HCT116 (cell line): ENCODE measurements at regions not wholly inside any gene's neighbourhood (a gene's known extent, or its start where the extent isn't known, plus 50 kb on each side); places are given as distances from the start of the nearest gene placed in this dataset.

Experiments used
- ATAC-seq: fragments of 200-7000 bp; cut with Tn5 transposase; 2 replicates; pipeline ENCODE4 v1.9.1; 2020; ENCODE audit warnings: mild to moderate bottlenecking, moderate library complexity
- BruUV-seq: library from RNA; stranded (reverse); fragments of 400-500 nt; replicated peaks from 2 replicates; lab custom pipeline; 2021; lab: Mats Ljungman, UMichigan
- CTCF ChIA-PET: fragments of 300-600 bp; sonication (Branson Sonifier 250); formaldehyde crosslinking; loops from one replicate; lab custom pipeline; 2021; ENCODE audit warnings: antibody characterized with exemption; lab: Charles Lee
- POLR2A ChIA-PET: fragments of 300-600, 350-600 bp; sonication (Branson Sonifier 250); formaldehyde crosslinking; loops from one replicate; lab custom pipeline; 2021; ENCODE audit warnings: antibody characterized with exemption; lab: Charles Lee
- RAD21 ChIA-PET, 2 experiments: fragments of 300-600 bp; sonication (Branson Sonifier 250); formaldehyde crosslinking; loops; one replicate each; lab custom pipeline; 2023; ENCODE audit warnings: low total read pairs in 2 of 2; ENCODE audit not compliant: uncharacterized antibody in 2 of 2, unreplicated experiment in 2 of 2, low non-redundant PET in 1 of 2; lab: Charles Lee
- DNase-seq: peaks from one replicate; pipeline ENCODE4 v3.0.0-alpha.2; 2010; ENCODE audit warnings: low read depth, low spot score
- H2AFZ ChIP-seq: fragments of 200-600 bp; shearing (Covaris generic), sonication (generic); 2 replicates; pipeline ENCODE4 v1.6.1; 2017; ENCODE audit warnings: low read depth, mixed run types, mixed read lengths, antibody characterized with exemption, low read length; ENCODE audit not compliant: poor library complexity, severe bottlenecking
- H3K27ac ChIP-seq: 2 replicates; pipeline ENCODE4 v1.5.1; 2012; ENCODE audit warnings: low read depth, low read length
- H3K27me3 ChIP-seq: fragments of 200-600 bp; sonication (generic); 2 replicates; pipeline ENCODE4 v1.6.1; 2016; ENCODE audit warnings: mixed run types, low read length, mixed read lengths; ENCODE audit not compliant: insufficient read depth
- H3K36me3 ChIP-seq, 2 experiments: fragments of 200-500 bp in 1 of 2; fragments of 200-600 bp in 1 of 2; sonication (Bioruptor generic) in 1 of 2; sonication (generic) in 1 of 2; 2 replicates each; pipeline versions ENCODE4 v1.5.1 to v1.6.1; 2014 to 2016; ENCODE audit warnings: low read length in 2 of 2, inconsistent platforms in 1 of 2, mixed read lengths in 1 of 2, mixed run types in 1 of 2; ENCODE audit not compliant: insufficient read depth in 2 of 2, control insufficient read depth in 1 of 2
- H3K4me1 ChIP-seq, 2 experiments: fragments of 200-600 bp in 1 of 2; sonication (generic) in 1 of 2; 2 replicates each; pipeline versions ENCODE4 v1.5.1 to v1.6.1; 2012 to 2017; ENCODE audit warnings: low read length in 2 of 2, inconsistent platforms in 1 of 2, mild to moderate bottlenecking in 1 of 2, mixed read lengths in 1 of 2, mixed run types in 1 of 2, moderate library complexity in 1 of 2; ENCODE audit not compliant: insufficient read depth in 2 of 2, control insufficient read depth in 1 of 2
- H3K4me2 ChIP-seq: fragments of 200-600 bp; sonication (generic); 2 replicates; pipeline ENCODE4 v1.6.1; 2017; ENCODE audit warnings: mixed run types, low read length, mixed read lengths
- H3K4me3 ChIP-seq, 2 experiments: fragments of 200-600 bp in 1 of 2; sonication (generic) in 1 of 2; replicated peaks in 1 of 2; 2 replicates each; pipeline ENCODE4 v1.5.1; 2011 to 2016; ENCODE audit warnings: low read length in 2 of 2, control low read depth in 1 of 2, low read depth in 1 of 2, mild to moderate bottlenecking in 1 of 2, mixed read lengths in 1 of 2, mixed run types in 1 of 2
- H3K79me2 ChIP-seq: fragments of 200-600 bp; sonication (generic); 2 replicates; pipeline ENCODE4 v1.6.1; 2017; ENCODE audit warnings: mild to moderate bottlenecking, mixed run types, low read length, moderate library complexity, mixed read lengths; ENCODE audit not compliant: insufficient read depth
- H3K9ac ChIP-seq: fragments of 200-600 bp; sonication (generic); 2 replicates; pipeline ENCODE4 v1.6.1; 2016; ENCODE audit warnings: low read length, mixed read lengths
- H3K9me2 ChIP-seq: fragments of 200-600 bp; sonication (generic), shearing (Covaris generic); 2 replicates; pipeline ENCODE4 v1.6.1; 2017; ENCODE audit warnings: mixed run types, mild to moderate bottlenecking, moderate library complexity; ENCODE audit not compliant: insufficient read depth
- H3K9me3 ChIP-seq, 2 experiments: fragments of 200-500 bp in 1 of 2; fragments of 200-600 bp in 1 of 2; sonication (Bioruptor generic) in 1 of 2; sonication (generic) in 1 of 2; 2 replicates each; pipeline ENCODE4 v1.6.1; 2014 to 2017; ENCODE audit warnings: low read length in 2 of 2, mixed read lengths in 2 of 2, inconsistent platforms in 1 of 2, low read depth in 1 of 2, mild to moderate bottlenecking in 1 of 2, mixed run types in 1 of 2, moderate library complexity in 1 of 2; ENCODE audit not compliant: control insufficient read depth in 1 of 2, insufficient read depth in 1 of 2
- H4K20me1 ChIP-seq: fragments of 200-600 bp; sonication (generic), shearing (Covaris generic); 2 replicates; pipeline ENCODE4 v1.6.1; 2017; ENCODE audit warnings: mixed run types, mild to moderate bottlenecking, moderate library complexity; ENCODE audit not compliant: insufficient read depth
- EGR1 ChIP-seq: IDR thresholded peaks from 2 replicates; pipeline ENCODE4 v1.6.1; 2012; ENCODE audit warnings: low read depth
- ELF1 ChIP-seq: IDR thresholded peaks from 2 replicates; pipeline ENCODE4 v1.6.1; 2012; ENCODE audit warnings: low read depth, borderline replicate concordance
- EZH2phosphoT487 ChIP-seq: fragments of 200-600 bp; IDR thresholded peaks from 2 replicates; pipeline ENCODE4 v1.6.1; 2018; ENCODE audit warnings: antibody characterized with exemption, borderline replicate concordance
- FOSL1 ChIP-seq: IDR thresholded peaks from 2 replicates; pipeline ENCODE4 v1.6.1; 2012; ENCODE audit warnings: low read depth
- JUND ChIP-seq: IDR thresholded peaks from 2 replicates; pipeline ENCODE4 v1.6.1; 2012
- POLR2A ChIP-seq: IDR thresholded peaks from 2 replicates; pipeline ENCODE4 v1.7.0; 2011; ENCODE audit warnings: borderline replicate concordance; ENCODE audit not compliant: insufficient read depth, insufficient read length; ENCODE audit errors: extremely low read depth
- POLR2AphosphoS5 ChIP-seq: IDR thresholded peaks from 2 replicates; pipeline ENCODE4 v1.6.1; 2011; ENCODE audit warnings: mild to moderate bottlenecking, low read depth, low read length, moderate library complexity
- RAD21 ChIP-seq: IDR thresholded peaks from 2 replicates; pipeline ENCODE4 v1.6.1; 2012; ENCODE audit warnings: low read depth, mild to moderate bottlenecking
- SIN3A ChIP-seq: IDR thresholded peaks from 2 replicates; pipeline ENCODE4 v1.6.1; 2012; ENCODE audit warnings: low read depth
- SP1 ChIP-seq: IDR thresholded peaks from 2 replicates; pipeline ENCODE4 v1.6.1; 2012; ENCODE audit warnings: low read depth
- SRF ChIP-seq: IDR thresholded peaks from 2 replicates; pipeline ENCODE4 v1.6.1; 2012; ENCODE audit warnings: low read depth
- TCF7L2 ChIP-seq: IDR thresholded peaks from 2 replicates; pipeline ENCODE4 v1.7.0; 2011; ENCODE audit warnings: borderline replicate concordance, inconsistent platforms; ENCODE audit not compliant: insufficient read depth, insufficient read length; ENCODE audit errors: extremely low read depth
- YY1 ChIP-seq: IDR thresholded peaks from 2 replicates; pipeline ENCODE4 v1.6.1; 2011; ENCODE audit warnings: low read length, low read depth, moderate library complexity, mild to moderate bottlenecking; ENCODE audit not compliant: insufficient replicate concordance; ENCODE audit errors: extremely low read depth
- ZFX ChIP-seq: fragments of 450-650 bp; IDR thresholded peaks from 2 replicates; pipeline ENCODE4 v1.6.1; 2017
- intact Hi-C: fragments of 100-400 bp; cut with micrococcal nuclease; formaldehyde crosslinking; loops from 2 replicates; pipeline ENCODE4 v1.10.0; 2022
- TF ChIP-seq, protein P1 (sequence below), 3 experiments: fragments of 200-600 bp in 1 of 3; sonication (generic) in 1 of 3; IDR thresholded peaks in 2 of 3; conservative IDR thresholded peaks in 1 of 3; 2 replicates each; pipeline ENCODE4 v1.5.1; 2012 to 2017; ENCODE audit warnings: low read depth in 2 of 3, low read length in 2 of 3, antibody characterized with exemption in 1 of 3, borderline replicate concordance in 1 of 3, control low read depth in 1 of 3, mild to moderate bottlenecking in 1 of 3, mixed read lengths in 1 of 3, mixed run types in 1 of 3, moderate library complexity in 1 of 3; ENCODE audit not compliant: insufficient read depth in 1 of 3
- TF ChIP-seq, protein P2 (sequence below): IDR thresholded peaks from 2 replicates; pipeline ENCODE4 v1.6.1; 2011; ENCODE audit warnings: mild to moderate bottlenecking, low read length, moderate library complexity; ENCODE audit not compliant: insufficient replicate concordance; ENCODE audit errors: extremely low read depth
- TF ChIP-seq, protein P3 (sequence below): IDR thresholded peaks from 2 replicates; pipeline ENCODE4 v1.6.1; 2012

DNA sequence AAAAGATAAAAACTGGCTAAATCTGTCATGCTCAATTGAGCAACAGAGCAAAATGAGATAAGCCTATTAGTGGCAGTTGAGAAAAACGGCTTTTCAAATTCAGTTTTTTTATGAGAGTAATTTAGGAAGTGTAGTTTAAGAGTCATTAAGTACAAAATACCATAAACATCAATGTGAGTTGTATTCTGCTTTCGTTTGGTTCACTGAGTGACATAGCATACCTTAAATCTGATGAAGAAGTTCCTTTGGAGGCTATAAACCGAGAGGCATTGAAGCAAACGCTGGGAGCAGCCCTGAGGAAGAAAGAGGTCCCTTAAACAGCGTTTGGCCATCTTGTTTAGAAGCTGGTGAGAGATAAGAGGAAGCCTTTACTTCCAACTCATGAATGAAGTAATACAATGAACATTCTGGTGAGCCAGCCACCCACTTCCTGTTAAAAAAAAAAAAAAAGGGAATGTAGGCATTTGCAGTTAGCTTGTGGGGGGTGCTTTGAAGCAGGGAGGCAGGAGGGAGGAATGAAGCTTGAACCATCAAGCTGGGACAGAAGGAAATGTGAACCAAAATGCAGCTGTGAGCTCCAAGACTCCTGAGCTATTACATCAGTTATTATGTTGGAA lies 132.3 kb downstream of the ZNF330 start (continued):
- TF ChIP-seq, protein P1, sequence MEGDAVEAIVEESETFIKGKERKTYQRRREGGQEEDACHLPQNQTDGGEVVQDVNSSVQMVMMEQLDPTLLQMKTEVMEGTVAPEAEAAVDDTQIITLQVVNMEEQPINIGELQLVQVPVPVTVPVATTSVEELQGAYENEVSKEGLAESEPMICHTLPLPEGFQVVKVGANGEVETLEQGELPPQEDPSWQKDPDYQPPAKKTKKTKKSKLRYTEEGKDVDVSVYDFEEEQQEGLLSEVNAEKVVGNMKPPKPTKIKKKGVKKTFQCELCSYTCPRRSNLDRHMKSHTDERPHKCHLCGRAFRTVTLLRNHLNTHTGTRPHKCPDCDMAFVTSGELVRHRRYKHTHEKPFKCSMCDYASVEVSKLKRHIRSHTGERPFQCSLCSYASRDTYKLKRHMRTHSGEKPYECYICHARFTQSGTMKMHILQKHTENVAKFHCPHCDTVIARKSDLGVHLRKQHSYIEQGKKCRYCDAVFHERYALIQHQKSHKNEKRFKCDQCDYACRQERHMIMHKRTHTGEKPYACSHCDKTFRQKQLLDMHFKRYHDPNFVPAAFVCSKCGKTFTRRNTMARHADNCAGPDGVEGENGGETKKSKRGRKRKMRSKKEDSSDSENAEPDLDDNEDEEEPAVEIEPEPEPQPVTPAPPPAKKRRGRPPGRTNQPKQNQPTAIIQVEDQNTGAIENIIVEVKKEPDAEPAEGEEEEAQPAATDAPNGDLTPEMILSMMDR (IDR thresholded peaks at IDR 0.05 in 2 of 3, conservative IDR thresholded peaks at IDR 0.05 in 1 of 3; ENCODE audit: borderline replicate concordance in 1 of 3, insufficient read depth in 1 of 3, low read depth in 2 of 3, low read length in 2 of 3) = no peak
- no peak for TF ChIP-seq POLR2A
- TF ChIP-seq ZFX = no peak
- TF ChIP-seq EGR1 = no peak
- TF ChIP-seq RAD21 = no peak
- TF ChIP-seq YY1 = no peak

DNA sequence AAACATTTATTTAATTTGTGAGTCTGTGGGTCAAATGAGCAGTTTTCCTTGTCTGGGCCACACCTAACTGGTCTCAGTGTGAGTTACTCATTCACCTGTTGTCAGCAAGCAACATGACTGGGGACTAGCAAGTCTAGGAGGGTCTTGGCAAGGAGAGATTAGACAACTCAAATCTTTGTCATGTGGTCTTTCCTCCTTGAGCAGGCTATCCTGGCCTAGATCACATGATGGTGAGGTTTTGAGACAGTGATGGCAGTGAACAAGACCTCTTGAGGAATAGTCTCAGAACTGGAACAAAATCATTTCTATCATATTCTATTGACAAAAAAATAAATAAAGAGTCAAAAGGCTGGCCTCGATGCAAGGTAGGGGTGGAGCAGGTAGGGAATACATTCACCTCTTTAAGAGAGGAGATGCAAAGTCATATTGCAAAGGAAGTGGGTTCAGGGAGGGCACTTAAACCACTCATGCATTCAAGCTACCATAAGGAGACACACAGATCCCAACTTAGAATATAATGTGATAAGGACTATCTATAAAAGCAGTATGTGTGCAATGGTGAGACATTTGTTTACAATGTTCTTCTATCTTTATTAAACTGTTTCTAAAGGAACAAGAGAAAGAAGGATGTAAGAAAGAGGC lies 135.7 kb downstream of the ZNF330 start:
- no peak overlapping the region for H3K9ac ChIP-seq
- no peak overlapping the region for H3K4me2 ChIP-seq
- H3K9me3 ChIP-seq = no peaks in the 10 kb centered on the region
- no peak overlapping the region for H3K27ac ChIP-seq
- RAD21 ChIA-PET = interaction anchor here in 1 of 2 experiments (0.6 kb wide), 1 partner anchor 117 kb away, joined by 3 read pairs; no protein-coding TSS in a partner anchor
- no peaks in the 10 kb centered on the region for H3K4me1 ChIP-seq
- TF ChIP-seq SP1 = no peak
- no peak for TF ChIP-seq ELF1
- no peak for TF ChIP-seq POLR2AphosphoS5
- TF ChIP-seq, protein P2, sequence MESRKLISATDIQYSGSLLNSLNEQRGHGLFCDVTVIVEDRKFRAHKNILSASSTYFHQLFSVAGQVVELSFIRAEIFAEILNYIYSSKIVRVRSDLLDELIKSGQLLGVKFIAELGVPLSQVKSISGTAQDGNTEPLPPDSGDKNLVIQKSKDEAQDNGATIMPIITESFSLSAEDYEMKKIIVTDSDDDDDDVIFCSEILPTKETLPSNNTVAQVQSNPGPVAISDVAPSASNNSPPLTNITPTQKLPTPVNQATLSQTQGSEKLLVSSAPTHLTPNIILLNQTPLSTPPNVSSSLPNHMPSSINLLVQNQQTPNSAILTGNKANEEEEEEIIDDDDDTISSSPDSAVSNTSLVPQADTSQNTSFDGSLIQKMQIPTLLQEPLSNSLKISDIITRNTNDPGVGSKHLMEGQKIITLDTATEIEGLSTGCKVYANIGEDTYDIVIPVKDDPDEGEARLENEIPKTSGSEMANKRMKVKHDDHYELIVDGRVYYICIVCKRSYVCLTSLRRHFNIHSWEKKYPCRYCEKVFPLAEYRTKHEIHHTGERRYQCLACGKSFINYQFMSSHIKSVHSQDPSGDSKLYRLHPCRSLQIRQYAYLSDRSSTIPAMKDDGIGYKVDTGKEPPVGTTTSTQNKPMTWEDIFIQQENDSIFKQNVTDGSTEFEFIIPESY = no peak
- TF ChIP-seq, protein P1 (IDR thresholded peaks at IDR 0.05 in 2 of 3, conservative IDR thresholded peaks at IDR 0.05 in 1 of 3; ENCODE audit: borderline replicate concordance in 1 of 3, insufficient read depth in 1 of 3, low read depth in 2 of 3, low read length in 2 of 3) = no peak
- TF ChIP-seq, protein P3, sequence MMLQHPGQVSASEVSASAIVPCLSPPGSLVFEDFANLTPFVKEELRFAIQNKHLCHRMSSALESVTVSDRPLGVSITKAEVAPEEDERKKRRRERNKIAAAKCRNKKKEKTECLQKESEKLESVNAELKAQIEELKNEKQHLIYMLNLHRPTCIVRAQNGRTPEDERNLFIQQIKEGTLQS = no peak
- TF ChIP-seq POLR2A = no peak
- no peak for TF ChIP-seq FOSL1
- no peak for TF ChIP-seq JUND
- TF ChIP-seq EZH2phosphoT487 = no peak
- no peak for TF ChIP-seq ZFX
- TF ChIP-seq SIN3A = no peak
- TF ChIP-seq TCF7L2 = no peak
- TF ChIP-seq SRF = no peak
- TF ChIP-seq YY1 = no peak
- DNase-seq (no peak), ATAC-seq (no peak)
- no peaks in the 10 kb centered on the region for H3K36me3 ChIP-seq
- POLR2A ChIA-PET = no interaction called here
- CTCF ChIA-PET = no interaction called here
- no peak overlapping the region for H2AFZ ChIP-seq
- H3K9me2 ChIP-seq = no peaks in the 10 kb centered on the region
- H3K4me3 ChIP-seq = no peak overlapping the region
- no peaks in the 10 kb centered on the region for H4K20me1 ChIP-seq
- H3K79me2 ChIP-seq = no peaks in the 10 kb centered on the region
- H3K27me3 ChIP-seq = no peaks in the 10 kb centered on the region
- intact Hi-C loops = loop anchor here (10.0 kb wide), 1 partner anchor 278 kb away; the partner anchor contains the start of gene IL15
- no TSS peak for BruUV-seq
